AG04449 (cell line): ENCODE measurements at regions not wholly inside any gene's neighbourhood (a gene's known extent, or its start where the extent isn't known, plus 50 kb on each side); places are given as distances from the start of the nearest gene placed in this dataset.
"Not testable (repeated sequence)": the region's sequence is repeated elsewhere in the genome, so short reads cannot be mapped to it uniquely, and the experiment has no call there.

Source experiments
- CTCF ChIA-PET: fragments of 350-600 bp; formaldehyde crosslinking; extraction: SDS; loops from one replicate; lab custom pipeline; 2021; ENCODE audit warnings: antibody characterized with exemption; lab: Yijun Ruan, JAX
- POLR2A ChIA-PET: fragments of 400-600, 350-600 bp; formaldehyde crosslinking; extraction: SDS; loops from one replicate; lab custom pipeline; 2020; ENCODE audit warnings: antibody characterized with exemption, inconsistent platforms; lab: Yijun Ruan, JAX
- DNase-seq: peaks from one replicate; pipeline ENCODE4 v3.0.0-alpha.2; 2010; ENCODE audit warnings: low read depth, low spot score
- H3K4me3 ChIP-seq: 2 replicates; pipeline ENCODE4 v1.5.1; 2011; ENCODE audit warnings: low read depth, mild to moderate bottlenecking, control low read depth, low read length
- CTCF ChIP-seq: IDR thresholded peaks from one replicate; pipeline ENCODE4 v1.5.1; 2011; ENCODE audit warnings: mild to moderate bottlenecking, moderate library complexity, low read length, control low read depth, inconsistent platforms; ENCODE audit not compliant: insufficient read depth; ENCODE audit errors: missing control alignments

GRCh38 chr4:96455045-96455720 lies 615.3 kb downstream of the PDHA2 start:
- CTCF ChIA-PET: no interaction called here
- POLR2A ChIA-PET: no interaction called here
- no peak for DNase-seq
- no peak overlapping the region for H3K4me3 ChIP-seq
- TF ChIP-seq CTCF: no peak

- CTCF ChIA-PET, H3K4me3 ChIP-seq, DNase-seq, POLR2A ChIA-PET: not testable (repeated sequence)
Observed at GRCh38 chr4:96458031-96458430, 618.1 kb downstream of the PDHA2 start.

- POLR2A ChIA-PET: no interaction called here
- no peak for TF ChIP-seq CTCF
- DNase-seq: no peak
- no peak overlapping the region for H3K4me3 ChIP-seq
- CTCF ChIA-PET: no interaction called here
Observed at GRCh38 chr4:96459105-96459504, 619.2 kb downstream of the PDHA2 start.

GRCh38 chr4:96465834-96466233 lies 625.9 kb downstream of the PDHA2 start:
- no peak for TF ChIP-seq CTCF
- DNase-seq: no peak
- H3K4me3 ChIP-seq: no peak overlapping the region
- POLR2A ChIA-PET: no interaction called here
- CTCF ChIA-PET: no interaction called here

- no peak for DNase-seq
- CTCF ChIA-PET: no interaction called here
Observed at GRCh38 chr4:96471956-96472867, 632.3 kb downstream of the PDHA2 start.

GRCh38 chr4:96473246-96473645 lies 633.4 kb downstream of the PDHA2 start:
- H3K4me3 ChIP-seq: no peak overlapping the region
- POLR2A ChIA-PET: no interaction called here
- no peak for DNase-seq
- CTCF ChIA-PET: no interaction called here
- TF ChIP-seq CTCF: no peak

More at GRCh38 chr4:96471956-96472867, 632.3 kb downstream of the PDHA2 start:
- TF ChIP-seq CTCF: no peak
- POLR2A ChIA-PET: no interaction called here
- H3K4me3 ChIP-seq: no peak overlapping the region
